ENCODE measurements at regions not wholly inside any gene's neighbourhood (a gene's known extent, or its start where the extent isn't known, plus 50 kb on each side); places are given as distances from the start of the nearest gene placed in this dataset.
A peak's percentile ranks its signal among the peaks of the same experiment; 100 is the strongest.

DNA sequence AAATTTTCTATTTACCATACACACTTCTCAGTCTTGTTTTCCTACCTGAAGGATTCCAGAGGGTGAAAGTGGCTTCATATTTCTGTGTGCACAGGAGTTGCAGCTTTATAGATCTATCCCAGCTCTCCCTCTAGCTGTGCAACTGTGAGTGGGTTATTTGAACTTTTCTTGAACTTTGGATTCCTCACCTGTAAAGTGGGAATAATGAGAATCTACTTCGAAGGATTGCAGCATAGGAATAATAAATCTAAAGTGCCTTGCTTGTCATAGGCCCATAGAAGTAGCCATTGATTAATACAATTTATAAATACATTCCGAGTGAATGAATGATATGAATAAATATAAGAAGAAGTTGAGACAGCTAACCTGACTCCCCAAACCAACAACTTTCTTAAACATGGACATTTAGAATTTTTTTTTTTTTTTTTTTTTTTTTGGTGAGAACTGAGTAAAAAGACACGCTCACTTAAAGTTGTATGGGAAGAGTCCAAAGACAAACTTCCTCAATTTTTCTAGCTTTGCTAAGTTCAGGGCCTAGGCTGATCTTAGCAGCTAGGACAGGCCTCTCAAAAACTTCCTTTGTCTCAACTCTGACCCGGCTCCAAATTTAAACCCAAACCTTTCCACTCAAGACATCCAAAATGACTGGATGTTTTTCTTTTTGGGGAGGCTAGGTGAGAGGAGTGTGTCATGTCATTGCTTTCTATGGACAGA is 203.3 kb upstream of the FBXO11 start:
- DNase-seq = no peak

DNA sequence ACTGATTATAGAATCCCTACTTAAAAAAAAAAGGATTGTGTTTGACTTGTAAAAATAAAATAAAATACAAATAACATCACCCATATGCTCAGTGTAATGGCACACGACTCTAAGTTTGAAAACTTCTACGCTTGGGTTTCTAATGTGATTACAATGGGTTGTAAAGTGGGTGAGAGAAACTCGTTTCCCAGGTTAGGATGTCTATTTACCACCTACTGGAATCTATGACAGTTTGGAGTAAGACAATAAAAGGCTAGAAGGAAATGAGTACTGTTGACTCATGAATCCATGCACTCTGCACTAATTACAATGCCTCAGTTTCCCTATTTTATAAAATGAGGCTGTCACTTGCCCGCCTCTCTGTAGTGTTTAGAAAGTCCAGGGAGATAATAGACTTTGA is 204.0 kb upstream of the FOXN2 start:
- DNase-seq = no peak

DNA sequence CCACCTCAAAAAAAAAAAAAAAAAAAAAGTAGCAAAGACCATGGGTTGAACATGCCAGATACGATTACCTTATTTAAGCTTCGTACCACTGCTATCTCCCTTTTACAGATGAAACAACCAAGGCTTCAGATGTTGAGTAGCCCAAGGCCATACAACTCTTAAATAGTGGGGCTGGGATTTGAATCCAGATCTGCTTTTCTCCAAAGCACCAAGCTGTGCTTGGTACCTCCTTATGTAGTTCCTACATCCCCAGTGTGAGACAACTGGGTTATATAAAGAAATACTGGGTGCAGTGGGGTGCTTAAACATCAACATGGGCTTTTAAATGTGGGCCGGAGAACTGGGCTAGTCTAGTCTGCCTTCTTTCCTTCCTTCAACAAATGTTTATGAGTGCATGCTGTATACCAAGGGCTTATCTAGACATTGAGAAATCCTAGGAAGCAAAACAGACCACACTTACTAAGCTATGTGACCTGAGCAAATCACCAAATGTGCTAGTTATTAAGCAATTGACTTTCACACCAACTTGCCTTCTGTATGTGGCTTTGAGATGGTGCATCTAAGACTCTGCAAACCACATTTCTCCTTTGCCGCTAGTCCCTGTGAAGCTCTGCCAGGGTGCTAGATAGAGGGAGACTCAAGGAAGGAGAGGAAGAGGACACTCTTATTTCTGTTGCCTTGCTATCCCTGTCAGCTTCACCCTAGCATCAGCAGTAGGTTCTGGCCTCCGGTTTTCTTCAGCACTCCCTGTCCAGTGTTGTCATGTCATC is 201.4 kb upstream of the FOXN2 start:
- DNase-seq = no peak

DNA sequence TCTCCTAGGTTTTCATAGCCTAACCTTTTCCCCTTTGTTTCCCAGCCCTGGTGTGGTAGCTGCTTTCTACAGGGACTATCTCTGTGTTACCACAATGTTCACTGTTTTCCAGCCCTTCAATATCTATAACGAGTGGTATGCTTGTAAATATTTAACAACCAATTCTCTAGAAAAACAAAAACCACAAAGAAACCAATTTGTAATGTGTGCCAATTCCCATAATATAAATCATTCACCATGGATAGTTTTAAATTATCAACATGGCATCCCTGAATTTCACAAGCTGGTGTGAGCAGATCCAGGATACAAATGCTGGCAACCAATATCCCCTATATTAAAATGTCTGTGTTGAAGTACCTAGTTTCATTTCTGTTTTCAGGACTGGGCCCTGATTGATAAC is 200.7 kb upstream of the FOXN2 start:
- DNase-seq = no peak

DNA sequence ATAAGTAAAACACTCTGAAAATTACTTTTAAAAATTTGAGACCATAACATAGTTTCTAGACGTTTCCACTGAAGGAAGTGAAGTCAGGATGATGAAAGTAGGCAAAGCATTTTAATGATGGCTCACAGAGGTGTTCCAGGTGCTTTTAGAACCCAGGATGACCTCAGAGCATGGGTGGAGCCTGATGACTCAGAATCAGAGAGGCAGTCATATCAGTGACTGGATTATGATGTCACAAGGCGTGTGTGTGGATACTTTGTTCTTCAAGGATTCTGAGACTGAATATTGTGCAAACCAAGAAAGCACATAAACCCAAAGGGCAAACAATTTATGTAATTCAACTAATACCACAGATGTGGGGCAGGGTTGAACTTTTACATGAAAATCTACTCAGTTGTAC is 200.2 kb upstream of the FOXN2 start:
- no peak for DNase-seq

GRCh38 chr2:48116497-48116896 is 198.0 kb upstream of the FOXN2 start:
- DNase-seq = no peak

DNA sequence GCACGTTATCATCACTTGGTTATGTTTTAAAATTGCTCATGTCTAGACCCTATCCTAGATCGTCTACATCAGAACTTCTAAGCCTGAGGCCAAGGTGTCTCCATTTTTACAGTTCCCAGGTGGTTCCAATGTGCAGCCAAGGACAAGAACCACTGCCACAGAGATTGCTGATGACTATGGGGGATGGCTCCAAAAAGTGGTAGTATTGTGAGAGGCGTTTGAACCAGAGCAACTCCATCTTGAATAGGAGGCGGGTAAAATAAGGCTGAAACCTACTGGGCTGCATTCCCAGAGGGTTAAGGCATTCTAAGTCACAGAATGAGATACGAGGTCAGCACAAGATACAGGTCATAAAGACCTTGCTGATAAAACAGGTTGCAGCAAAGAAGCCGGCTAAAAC is 195.6 kb upstream of the FOXN2 start:
- no peak for DNase-seq

DNA sequence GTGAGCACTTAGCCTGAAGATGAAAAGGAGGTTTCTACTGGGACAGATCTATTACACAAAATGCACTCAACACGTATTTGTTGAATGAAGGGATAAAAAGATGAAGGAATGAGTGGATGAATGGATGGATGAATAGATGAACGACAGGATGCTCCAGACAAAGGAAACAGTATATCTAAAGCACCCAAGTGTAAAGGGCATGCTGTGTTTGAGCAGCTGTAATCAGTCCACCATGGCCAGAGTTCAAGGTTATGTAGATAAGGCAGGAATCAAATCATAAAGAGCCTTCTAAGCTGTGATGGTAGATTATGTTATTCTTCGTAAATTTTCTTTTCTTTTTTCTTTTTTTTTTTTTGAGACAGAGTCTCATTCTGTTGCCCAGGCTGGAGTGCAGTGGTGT is 194.4 kb upstream of the FOXN2 start:
- peak; percentile 81 for DNase-seq

DNA sequence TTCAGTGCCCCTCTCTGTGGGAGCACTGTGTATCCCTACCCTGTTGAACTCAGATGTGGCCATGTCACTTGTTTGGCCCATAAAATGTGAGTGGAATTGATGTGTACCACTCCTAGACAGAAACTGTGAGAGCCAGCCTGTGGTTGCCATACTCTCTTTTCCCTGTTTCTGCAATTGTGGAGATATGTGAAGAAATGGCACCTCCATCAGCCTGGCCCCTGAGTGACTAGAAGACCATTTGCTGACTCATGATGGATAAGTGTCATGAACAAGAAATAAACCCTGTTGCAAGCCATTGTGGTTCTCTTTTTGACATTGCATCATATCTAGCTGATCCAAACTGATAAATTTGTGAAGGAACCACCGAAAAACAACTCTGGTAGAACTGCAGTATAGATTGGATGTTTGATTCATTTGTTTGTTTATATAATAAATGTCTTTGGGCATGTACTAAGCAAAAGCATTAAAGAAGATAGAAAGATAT is 193.7 kb upstream of the FOXN2 start:
- no peak for DNase-seq

DNA sequence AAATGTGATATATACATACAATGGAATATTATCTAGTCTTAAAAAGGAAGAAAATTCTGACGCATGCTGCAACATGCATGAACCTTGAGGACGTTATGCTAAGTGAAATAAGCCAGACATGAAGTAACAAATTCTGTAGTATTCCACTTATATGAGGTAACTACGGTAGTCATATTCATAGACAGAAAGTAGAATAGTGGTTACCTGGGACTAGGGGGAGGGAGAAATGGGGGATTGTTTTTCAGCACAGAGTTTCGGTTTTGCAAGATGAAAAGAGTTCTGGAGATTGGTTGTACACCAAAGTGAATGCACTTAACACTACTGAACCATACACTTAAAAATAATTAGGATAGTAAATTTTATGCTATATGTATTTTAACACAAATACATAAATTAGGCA is 192.3 kb upstream of the FOXN2 start:
- DNase-seq = no peak

GRCh38 chr2:48124592-48124991 is 189.9 kb upstream of the FOXN2 start:
- no peak for DNase-seq

DNA sequence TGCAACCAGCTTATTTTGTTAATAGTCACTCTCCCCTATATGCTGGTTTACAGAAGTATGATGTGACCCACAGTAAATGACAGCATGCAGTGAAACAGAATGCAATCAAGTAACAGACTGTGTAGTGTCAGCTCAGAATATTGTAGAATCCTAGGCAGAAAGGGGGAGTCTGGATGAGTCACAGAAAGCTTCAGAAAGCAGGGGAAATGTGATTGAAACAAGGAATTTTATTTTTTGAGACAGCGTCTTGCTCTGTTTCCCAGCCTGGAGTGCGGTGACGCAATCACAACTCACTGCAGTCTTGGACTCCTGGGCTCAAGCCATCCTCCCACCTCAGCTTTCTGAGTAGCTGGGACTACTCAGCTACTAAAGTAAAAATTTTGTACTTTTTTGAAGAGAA is 188.3 kb upstream of the FOXN2 start:
- DNase-seq = no peak

DNA sequence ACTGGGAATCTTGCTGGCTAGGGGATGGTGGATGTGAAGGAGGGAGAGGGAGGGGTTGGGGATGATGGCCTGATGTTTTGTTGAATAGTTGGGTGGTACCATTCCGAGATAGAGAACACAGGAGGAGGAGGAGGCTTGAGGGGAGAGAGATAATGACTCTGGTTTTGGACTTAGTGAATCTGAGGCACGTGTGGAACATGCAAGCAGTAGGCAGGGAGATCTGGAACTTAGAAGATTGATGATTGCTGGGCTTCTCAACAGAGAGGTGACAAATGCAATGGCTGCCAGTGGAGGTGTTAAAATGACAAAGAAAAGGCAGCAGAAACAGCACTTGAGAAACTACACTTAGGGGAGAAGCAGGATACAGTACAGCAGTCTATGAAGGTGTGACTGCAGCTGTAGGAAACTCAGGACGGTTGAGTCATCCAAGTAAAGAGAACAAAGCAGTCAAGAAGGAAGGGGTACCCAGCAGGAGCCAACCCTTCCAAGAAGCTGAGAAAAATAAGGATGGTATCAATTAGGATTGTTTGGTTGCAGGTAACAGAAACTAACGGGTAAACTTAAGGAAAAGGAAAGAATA is 186.8 kb upstream of the FOXN2 start:
- DNase-seq = no peak

DNA sequence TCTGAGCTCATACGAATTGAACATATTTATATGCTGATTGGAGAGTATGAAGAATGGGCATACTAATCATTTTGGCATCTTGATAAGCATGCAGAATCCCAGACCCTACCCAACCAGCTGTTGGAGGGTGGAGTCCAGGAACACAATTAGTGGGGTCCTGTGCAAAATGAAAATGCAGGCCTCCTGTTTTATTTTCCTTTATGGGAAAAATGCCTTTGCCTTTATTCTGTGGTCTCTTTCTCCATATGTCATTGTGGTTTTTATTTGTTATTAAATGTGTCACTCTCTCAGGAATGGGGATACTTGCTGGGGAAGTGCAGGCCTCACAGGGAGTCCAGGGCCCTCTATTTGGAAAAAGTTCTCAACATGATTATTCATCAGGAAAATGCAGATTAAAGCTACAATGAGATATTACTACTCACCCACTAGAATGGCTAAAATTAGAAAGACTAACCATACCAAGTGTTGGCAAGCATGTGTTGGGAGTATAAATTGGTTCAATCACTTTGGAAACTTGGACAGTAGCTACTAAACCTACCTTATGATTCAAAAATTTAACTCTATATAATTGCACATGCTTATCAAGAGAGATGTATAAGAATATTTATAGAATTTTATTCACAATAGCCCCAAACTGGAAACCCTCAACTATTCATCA is 185.1 kb upstream of the FOXN2 start:
- DNase-seq = no peak

DNA sequence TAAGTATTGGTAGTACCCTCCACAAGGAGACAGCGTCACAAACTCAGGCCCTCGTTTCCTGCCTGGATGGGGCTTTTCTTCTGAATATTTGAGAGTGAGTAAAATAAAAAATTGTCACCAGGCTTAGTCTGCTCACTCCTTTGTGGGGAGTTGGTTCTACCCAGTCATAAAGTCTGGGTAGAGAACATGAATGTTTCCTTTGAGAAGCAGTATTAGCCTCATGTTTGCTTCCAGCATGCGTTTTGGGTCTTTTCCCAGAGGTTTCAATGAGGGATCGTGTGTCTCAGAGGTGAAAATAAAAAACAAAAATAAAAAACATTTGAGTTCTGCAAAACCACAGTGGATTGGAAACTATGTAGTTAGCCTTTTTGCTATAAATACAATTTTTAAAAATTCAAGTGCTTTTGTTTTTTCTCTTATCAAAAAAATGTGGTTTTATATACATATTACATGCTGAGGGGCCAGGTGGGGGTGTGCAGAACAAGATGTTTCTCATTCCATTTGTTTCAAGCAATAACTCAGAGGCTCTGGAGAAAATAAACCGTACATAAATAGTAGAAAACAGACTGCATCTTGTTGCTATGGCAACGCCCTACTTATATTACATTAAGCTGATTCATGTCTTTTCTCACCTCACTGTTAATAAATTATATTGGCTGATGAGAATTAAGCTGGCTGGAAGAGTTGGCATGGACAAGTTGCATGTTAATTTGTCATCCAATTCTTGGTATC is 182.8 kb upstream of the FOXN2 start:
- peak; percentile 11 for DNase-seq

DNA sequence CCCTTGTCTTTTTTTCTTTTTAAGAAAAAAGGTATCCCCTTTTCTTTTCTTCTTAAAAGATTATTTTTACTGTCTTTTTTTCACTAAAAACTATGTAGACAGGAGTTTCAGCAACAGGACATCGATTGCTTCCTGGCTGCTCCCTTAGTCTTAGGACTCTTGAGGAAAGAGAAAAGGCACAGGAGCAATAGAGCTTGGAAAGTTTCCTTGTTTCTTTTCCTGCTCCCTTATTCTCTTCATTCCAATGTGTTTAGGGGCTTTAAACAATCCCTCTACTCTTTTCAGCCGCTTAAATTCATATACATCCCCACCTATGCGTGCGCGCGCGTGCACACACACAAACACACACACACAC is 182.2 kb upstream of the FOXN2 start:
- no peak for DNase-seq

GRCh38 chr2:48134704-48135103 is 179.8 kb upstream of the FOXN2 start:
- no peak for DNase-seq

GRCh38 chr2:48135797-48136196 is 178.7 kb upstream of the FOXN2 start:
- DNase-seq = no peak

GRCh38 chr2:48137829-48138228 is 176.7 kb upstream of the FOXN2 start:
- DNase-seq = no peak

- DNase-seq = no peak
Observed at GRCh38 chr2:48138898-48139297, 175.6 kb upstream of the FOXN2 start.

- no peak for DNase-seq
Observed at GRCh38 chr2:48140586-48140985, 173.9 kb upstream of the FOXN2 start.

DNA sequence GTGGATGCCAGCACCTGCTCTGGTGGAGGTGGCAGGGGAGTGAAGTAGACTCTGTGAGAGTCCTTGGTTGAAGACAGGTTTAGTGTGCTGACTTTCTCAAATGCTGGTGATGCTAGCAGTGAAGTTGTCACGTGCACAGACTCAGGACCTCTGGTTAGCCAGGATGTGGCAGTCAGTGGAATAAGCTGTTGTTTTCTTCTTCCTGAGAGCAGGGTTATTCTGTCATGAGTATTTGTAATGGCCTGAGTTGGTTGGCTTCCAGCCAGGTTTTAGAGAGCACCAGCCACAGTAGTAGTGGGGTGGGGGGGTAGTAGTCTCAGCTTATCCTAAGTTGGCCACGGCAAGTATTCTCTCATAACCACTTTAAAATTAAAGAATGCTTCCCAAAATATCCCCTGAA is 169.7 kb upstream of the FOXN2 start:
- DNase-seq = no peak

- DNase-seq = no peak
Observed at GRCh38 chr2:48145845-48146452, 168.5 kb upstream of the FOXN2 start.
